ENCODE measurements at regions not wholly inside any gene's neighbourhood (a gene's known extent, or its start where the extent isn't known, plus 50 kb on each side); places are given as distances from the start of the nearest gene placed in this dataset.

GRCh38 chr5:62167561-62168057, 138.4 kb upstream of the KIF2A start:
- Histone ChIP-seq H3K9ac (no peak overlapping the region), H3K4me3 (ENCODE audit: low read depth in 2 of 2, low read length in 1 of 2) (no peak overlapping the region), H3K9me2 (no peaks in the 10 kb centered on the region), H3K36me3 (replicated peaks in 1 of 2; ENCODE audit: control insufficient read depth in 1 of 2, insufficient read depth in 2 of 2, low read length in 1 of 2) (no peaks in the 10 kb centered on the region), H3K27ac (ENCODE audit: low read depth in 2 of 2, low read length in 1 of 2) (no peak overlapping the region), H4K20me1 (ENCODE audit: insufficient read depth) (no peaks in the 10 kb centered on the region), H3K27me3 (ENCODE audit: insufficient read depth) (no peaks in the 10 kb centered on the region), H3K4me1 (ENCODE audit: control insufficient read depth in 1 of 2, insufficient read depth in 2 of 2, low read depth in 1 of 2, low read length in 1 of 2) (no peaks in the 10 kb centered on the region; a peak in 1 of 4 replicates), H3K9me3 (no peaks in the 10 kb centered on the region), H3K4me2 (no peak overlapping the region), H2AFZ (ENCODE audit: low read depth) (no peak overlapping the region), H3K79me2 (ENCODE audit: insufficient read depth) (no peaks in the 10 kb centered on the region), H3F3A (replicated peaks; ENCODE audit: insufficient read depth) (no peaks in the 10 kb centered on the region)
- ChIA-PET CTCF (interaction anchor here (1.4 kb wide), 1 partner anchor 24 kb away, joined by 4 read pairs; no protein-coding TSS in a partner anchor), POLR2A (no interaction called here)
- TF ChIP-seq TEAD4 (IDR thresholded peaks at IDR 0.05; ENCODE audit: borderline replicate concordance, insufficient read depth) = no peak
- no peak for TF ChIP-seq IRF3 (IDR thresholded peaks at IDR 0.05; ENCODE audit: low read depth, low read length)
- no peak for TF ChIP-seq FOXJ3 (CRISPR knock-in tag; IDR thresholded peaks at IDR 0.05)
- TF ChIP-seq JUND (IDR thresholded peaks at IDR 0.05) = no peak
- no peak for TF ChIP-seq FOXM1 (IDR thresholded peaks at IDR 0.05; ENCODE audit: low read depth)
- no peak for TF ChIP-seq GATA2 (CRISPR knock-in tag; IDR thresholded peaks at IDR 0.05)
- TF ChIP-seq SIN3A (IDR thresholded peaks at IDR 0.05; ENCODE audit: borderline replicate concordance, low read depth, low read length) = no peak
- no peak for TF ChIP-seq ZBTB33 (IDR thresholded peaks at IDR 0.05; ENCODE audit: borderline replicate concordance, low read depth)
- TF ChIP-seq, protein P1, sequence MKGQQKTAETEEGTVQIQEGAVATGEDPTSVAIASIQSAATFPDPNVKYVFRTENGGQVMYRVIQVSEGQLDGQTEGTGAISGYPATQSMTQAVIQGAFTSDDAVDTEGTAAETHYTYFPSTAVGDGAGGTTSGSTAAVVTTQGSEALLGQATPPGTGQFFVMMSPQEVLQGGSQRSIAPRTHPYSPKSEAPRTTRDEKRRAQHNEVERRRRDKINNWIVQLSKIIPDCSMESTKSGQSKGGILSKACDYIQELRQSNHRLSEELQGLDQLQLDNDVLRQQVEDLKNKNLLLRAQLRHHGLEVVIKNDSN (IDR thresholded peaks at IDR 0.05; ENCODE audit: borderline replicate concordance, low read depth) = no peak
- no peak for TF ChIP-seq ELF1 (IDR thresholded peaks at IDR 0.05)
- TF ChIP-seq NRF1 (IDR thresholded peaks at IDR 0.05; ENCODE audit: low read depth, low read length) = no peak
- TF ChIP-seq PBX3 (IDR thresholded peaks at IDR 0.05) = no peak
- no peak for TF ChIP-seq TCF12 (IDR thresholded peaks at IDR 0.05)
- no peak for TF ChIP-seq REST (IDR thresholded peaks at IDR 0.05; ENCODE audit: low read depth, low read length)
- DNase-seq = no peak
- WGBS (ENCODE audit: low lambda C conversion rate) = 20% methylated on average over 3 of the region's 3 CpGs
